GM04503 (cell line): ENCODE measurements at regions not wholly inside any gene's neighbourhood (a gene's known extent, or its start where the extent isn't known, plus 50 kb on each side); places are given as distances from the start of the nearest gene placed in this dataset.

Source experiments
- DNase-seq: peaks from one replicate; pipeline ENCODE4 v3.0.0-alpha.2; 2012; ENCODE audit warnings: low read depth

- DNase-seq: no peak
These were observed 2018.0 kb upstream of the PCDH20 start for GRCh38 chr13:63433546-63434150.

- DNase-seq: no peak
These were observed 2011.5 kb upstream of the PCDH20 start for GRCh38 chr13:63427170-63427569.

- no peak for DNase-seq
These were observed 2009.5 kb upstream of the PCDH20 start for GRCh38 chr13:63425131-63425530.

- no peak for DNase-seq
These were observed 2005.5 kb upstream of the PCDH20 start for GRCh38 chr13:63421123-63421522.

- DNase-seq: no peak
These were observed 2005.0 kb upstream of the PCDH20 start for GRCh38 chr13:63420685-63421084.

- DNase-seq: no peak
These were observed 1998.6 kb upstream of the PCDH20 start for GRCh38 chr13:63414247-63414646.

GRCh38 chr13:63409791-63410351, 1994.2 kb upstream of the PCDH20 start:
- no peak for DNase-seq

- DNase-seq: no peak
These were observed 1992.9 kb upstream of the PCDH20 start for GRCh38 chr13:63408331-63409189.

GRCh38 chr13:63403733-63404132, 1988.1 kb upstream of the PCDH20 start:
- no peak for DNase-seq

- DNase-seq: no peak
These were observed 1981.1 kb upstream of the PCDH20 start for GRCh38 chr13:63396746-63397145.

- DNase-seq: no peak
These were observed 1977.5 kb upstream of the PCDH20 start for GRCh38 chr13:63393112-63393511.

- no peak for DNase-seq
These were observed 1974.1 kb upstream of the PCDH20 start for GRCh38 chr13:63389756-63390155.

GRCh38 chr13:63381078-63381859, 1965.6 kb upstream of the PCDH20 start:
- no peak for DNase-seq

- DNase-seq: no peak
These were observed 1962.3 kb upstream of the PCDH20 start for GRCh38 chr13:63377986-63378385.

GRCh38 chr13:63370101-63370500, 1954.5 kb upstream of the PCDH20 start:
- DNase-seq: no peak

- DNase-seq: no peak
These were observed 1952.0 kb upstream of the PCDH20 start for GRCh38 chr13:63367522-63368198.

- no peak for DNase-seq
These were observed 1948.5 kb upstream of the PCDH20 start for GRCh38 chr13:63364159-63364558.

- no peak for DNase-seq
These were observed 1935.9 kb upstream of the PCDH20 start for GRCh38 chr13:63351533-63351932.

- no peak for DNase-seq
These were observed 1935.4 kb upstream of the PCDH20 start for GRCh38 chr13:63351081-63351480.

GRCh38 chr13:63345835-63346234, 1930.2 kb upstream of the PCDH20 start:
- no peak for DNase-seq

GRCh38 chr13:63344711-63345110, 1929.1 kb upstream of the PCDH20 start:
- DNase-seq: no peak

GRCh38 chr13:63337921-63338320, 1922.3 kb upstream of the PCDH20 start:
- no peak for DNase-seq
